NT2/D1 (cell line): ENCODE measurements at regions not wholly inside any gene's neighbourhood (a gene's known extent, or its start where the extent isn't known, plus 50 kb on each side); places are given as distances from the start of the nearest gene placed in this dataset.

Source experiments
- DNase-seq: peaks from one replicate; pipeline ENCODE4 v3.0.0-alpha.2; 2011; ENCODE audit warnings: low read depth, low spot score
- H3K27me3 ChIP-seq: 2 replicates; pipeline ENCODE4 v1.6.0; 2011; ENCODE audit warnings: mild to moderate bottlenecking; ENCODE audit not compliant: insufficient read length, insufficient read depth
- H3K36me3 ChIP-seq: 2 replicates; pipeline ENCODE4 v1.6.1; 2011; ENCODE audit warnings: mild to moderate bottlenecking, low read length, mixed read lengths; ENCODE audit not compliant: insufficient read depth, insufficient read length
- H3K4me1 ChIP-seq: 2 replicates; pipeline ENCODE4 v1.5.1; 2011; ENCODE audit not compliant: insufficient read depth, insufficient read length
- H3K4me3 ChIP-seq: 2 replicates; pipeline ENCODE4 v1.5.1; 2011; ENCODE audit warnings: low read depth; ENCODE audit not compliant: insufficient read length
- H3K9ac ChIP-seq: 2 replicates; pipeline ENCODE4 v1.6.0; 2011; ENCODE audit warnings: low read depth; ENCODE audit not compliant: insufficient read length
- H3K9me3 ChIP-seq: 2 replicates; pipeline ENCODE4 v1.5.1; 2011; ENCODE audit warnings: mild to moderate bottlenecking, low read length; ENCODE audit not compliant: insufficient read depth
- SUZ12 ChIP-seq: IDR thresholded peaks from 2 replicates; pipeline ENCODE4 v1.6.1; 2011; ENCODE audit not compliant: insufficient read length, insufficient read depth; ENCODE audit errors: extremely low read depth
- YY1 ChIP-seq: IDR thresholded peaks from 2 replicates; pipeline ENCODE4 v1.6.1; 2011; ENCODE audit not compliant: insufficient read length, insufficient read depth
- ZNF274 ChIP-seq: IDR thresholded peaks from 2 replicates; pipeline ENCODE4 v1.6.1; 2011; ENCODE audit warnings: mild to moderate bottlenecking, low read depth, low read length

DNA sequence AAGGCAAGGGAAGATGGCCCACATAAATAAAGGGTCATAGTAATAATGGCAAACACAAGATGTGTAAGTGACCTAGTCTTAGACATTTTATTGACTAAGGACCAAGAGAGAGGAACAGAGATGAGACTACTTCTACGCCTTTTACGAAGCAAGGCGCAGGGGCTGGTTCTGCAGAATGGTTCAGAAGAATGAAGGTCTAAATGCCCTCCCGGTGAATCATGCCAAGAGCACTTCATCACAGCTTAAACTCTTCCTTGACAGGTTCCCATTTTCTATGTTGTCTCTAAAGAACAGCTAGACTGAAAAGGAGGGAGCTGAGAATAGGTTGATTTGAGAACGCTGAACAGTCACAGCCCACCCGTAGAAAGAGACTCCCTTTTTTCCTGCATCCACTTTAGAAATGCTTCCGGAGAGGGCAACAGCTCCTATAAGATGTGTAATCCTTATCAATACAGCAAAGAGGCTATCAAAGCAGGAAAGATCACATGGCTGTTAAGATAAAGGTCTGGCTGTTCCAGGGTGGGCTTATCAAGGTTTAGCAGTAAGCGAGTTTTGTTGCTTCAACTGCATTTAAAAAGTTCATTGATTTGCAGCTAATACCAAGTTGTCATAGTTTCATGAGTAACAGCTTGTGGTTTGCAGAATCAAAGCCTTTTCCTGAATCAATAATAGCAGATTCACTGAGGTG lies 93.4 kb upstream of the AUTS2 start:
- Histone ChIP-seq H3K9ac (no peak overlapping the region), H3K4me1 (no peaks in the 10 kb centered on the region), H3K9me3 (0 out of 2 replicates have a peak, but pooled peaks cover 3% of the 10 kb centered on the region), H3K27me3 (no peaks in the 10 kb centered on the region), H3K4me3 (no peak overlapping the region), H3K36me3 (no peaks in the 10 kb centered on the region)
- no peak for TF ChIP-seq SUZ12
- TF ChIP-seq YY1, result no peak
- no peak for TF ChIP-seq ZNF274
- DNase-seq, result no peak

DNA sequence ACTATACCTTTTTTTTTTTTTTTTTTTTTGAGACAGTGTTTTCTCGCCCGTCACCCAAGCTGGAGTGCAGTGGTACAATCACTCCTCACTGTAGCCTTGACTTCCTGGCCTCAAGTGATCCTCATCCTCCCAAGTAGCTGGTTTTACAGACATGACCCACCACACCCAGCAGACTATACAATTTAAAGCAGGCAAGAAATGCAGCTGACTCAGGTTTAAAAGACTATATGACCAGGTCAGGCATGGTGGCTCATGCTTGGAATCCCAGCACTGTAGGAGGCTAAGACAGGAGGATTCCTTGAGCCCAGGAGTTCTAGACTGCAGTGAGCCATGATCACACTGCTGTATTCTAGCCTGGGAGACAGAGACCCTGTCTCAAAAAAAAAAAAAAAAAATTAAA lies 89.5 kb upstream of the AUTS2 start:
- H3K4me1 ChIP-seq, result no peaks in the 10 kb centered on the region
- no peak for TF ChIP-seq ZNF274
- no peak for TF ChIP-seq SUZ12
- TF ChIP-seq YY1, result no peak
- no peaks in the 10 kb centered on the region for H3K27me3 ChIP-seq
- no peak overlapping the region for H3K4me3 ChIP-seq
- H3K36me3 ChIP-seq, result no peaks in the 10 kb centered on the region
- no peak for DNase-seq
- peaks cover 3% of the 10 kb centered on the region; the same call in 1 of the 2 replicates for H3K9me3 ChIP-seq
- no peak overlapping the region for H3K9ac ChIP-seq

- no peaks in the 10 kb centered on the region for H3K27me3 ChIP-seq
- H3K4me1 ChIP-seq, result no peaks in the 10 kb centered on the region
- no peak for TF ChIP-seq SUZ12
- no peak for TF ChIP-seq ZNF274
- no peak for TF ChIP-seq YY1
- H3K9me3 ChIP-seq, result peaks cover 3% of the 10 kb centered on the region; the same call in 1 of the 2 replicates
- H3K4me3 ChIP-seq, result no peak overlapping the region
- no peaks in the 10 kb centered on the region for H3K36me3 ChIP-seq
- H3K9ac ChIP-seq, result no peak overlapping the region
- no peak for DNase-seq
Observed at GRCh38 chr7:69510114-69510513, 88.2 kb upstream of the AUTS2 start.

- H3K4me1 ChIP-seq, result no peaks in the 10 kb centered on the region
- no peak for DNase-seq
- no peaks in the 10 kb centered on the region for H3K27me3 ChIP-seq
- no peak overlapping the region for H3K9ac ChIP-seq
- no peaks in the 10 kb centered on the region for H3K36me3 ChIP-seq
- no peaks in the 10 kb centered on the region for H3K9me3 ChIP-seq
- H3K4me3 ChIP-seq, result no peak overlapping the region
- TF ChIP-seq YY1 (no peak), SUZ12 (no peak), ZNF274 (no peak)
Observed at GRCh38 chr7:69515495-69516212, 82.6 kb upstream of the AUTS2 start.

- no peak for DNase-seq
- TF ChIP-seq YY1, result no peak
- TF ChIP-seq SUZ12, result no peak
- no peak for TF ChIP-seq ZNF274
- no peaks in the 10 kb centered on the region for H3K4me1 ChIP-seq
- H3K27me3 ChIP-seq, result no peaks in the 10 kb centered on the region
- H3K9me3 ChIP-seq, result no peaks in the 10 kb centered on the region
- no peak overlapping the region for H3K4me3 ChIP-seq
- H3K9ac ChIP-seq, result no peak overlapping the region
- H3K36me3 ChIP-seq, result no peaks in the 10 kb centered on the region
Observed at GRCh38 chr7:69516238-69516820, 81.9 kb upstream of the AUTS2 start.

- no peak overlapping the region for H3K9ac ChIP-seq
- TF ChIP-seq YY1 (no peak), ZNF274 (no peak), SUZ12 (no peak)
- DNase-seq, result peak; percentile 85
- no peaks in the 10 kb centered on the region for H3K4me1 ChIP-seq
- no peaks in the 10 kb centered on the region for H3K9me3 ChIP-seq
- no peaks in the 10 kb centered on the region for H3K27me3 ChIP-seq
- no peaks in the 10 kb centered on the region for H3K36me3 ChIP-seq
- H3K4me3 ChIP-seq, result no peak overlapping the region
Observed at GRCh38 chr7:69517985-69518704, 80.1 kb upstream of the AUTS2 start.

DNA sequence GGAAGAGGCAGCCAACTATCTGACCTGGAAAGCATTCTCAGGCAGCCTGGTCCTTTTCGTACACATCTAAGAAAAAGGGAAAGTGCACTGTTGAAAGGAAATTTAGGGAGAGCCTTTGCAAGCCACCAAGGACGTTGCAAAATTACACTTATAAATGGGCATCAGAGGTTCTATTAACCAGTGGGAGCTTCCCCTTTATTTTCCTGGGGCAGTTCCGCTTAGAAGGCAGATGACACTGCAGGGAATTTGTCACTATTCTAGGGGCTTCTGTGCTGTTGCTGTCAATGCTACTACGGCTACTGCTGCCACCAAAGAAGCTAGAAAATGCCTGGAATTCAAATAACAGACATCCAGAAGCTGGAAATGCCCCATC lies 79.6 kb upstream of the AUTS2 start:
- H3K4me1 ChIP-seq, result no peaks in the 10 kb centered on the region
- H3K27me3 ChIP-seq, result no peaks in the 10 kb centered on the region
- TF ChIP-seq YY1 (no peak), ZNF274 (no peak), SUZ12 (no peak)
- H3K9ac ChIP-seq, result no peak overlapping the region
- H3K36me3 ChIP-seq, result no peaks in the 10 kb centered on the region
- H3K4me3 ChIP-seq, result no peak overlapping the region
- H3K9me3 ChIP-seq, result no peaks in the 10 kb centered on the region
- DNase-seq, result no peak
